ENCODE measurements at regions not wholly inside any gene's neighbourhood (a gene's known extent, or its start where the extent isn't known, plus 50 kb on each side); places are given as distances from the start of the nearest gene placed in this dataset.

DNA sequence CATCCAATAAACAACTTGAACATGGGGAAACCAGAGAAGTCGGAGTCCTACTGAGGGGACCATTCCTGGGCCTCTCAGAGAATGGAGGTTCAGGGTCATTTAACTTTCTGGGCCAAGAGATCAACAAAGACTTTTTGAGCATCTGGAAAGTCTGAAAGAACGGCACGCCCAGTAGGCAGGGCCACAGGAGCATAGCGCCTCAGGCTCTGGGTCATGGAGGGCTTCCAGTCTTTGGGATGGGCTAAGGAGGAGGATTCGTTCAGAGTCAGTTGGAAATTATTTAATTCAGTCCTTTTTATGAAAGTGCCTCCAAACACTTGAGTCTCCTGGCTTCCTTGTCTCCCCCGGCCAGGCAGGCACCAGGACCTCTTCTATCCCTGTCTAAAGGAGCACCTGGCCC lies 101.1 kb upstream of the GLI2 start:
- Mint-ChIP-seq H3K27ac (ENCODE audit: unreplicated experiment) (no peak overlapping the region), H3K27me3 (ENCODE audit: low read depth) (peaks cover 40% of the 10 kb centered on the region), H3K36me3 (ENCODE audit: low read depth) (peaks cover 1% of the 10 kb centered on the region), H3K4me3 (ENCODE audit: unreplicated experiment) (no peak overlapping the region), H3K4me1 (ENCODE audit: low read depth) (peaks cover 17% of the 10 kb centered on the region), H3K9me3 (ENCODE audit: low read depth) (no peaks in the 10 kb centered on the region)
- DNase-seq (ENCODE audit: low spot score), result no peak
- TF ChIP-seq, protein P1, sequence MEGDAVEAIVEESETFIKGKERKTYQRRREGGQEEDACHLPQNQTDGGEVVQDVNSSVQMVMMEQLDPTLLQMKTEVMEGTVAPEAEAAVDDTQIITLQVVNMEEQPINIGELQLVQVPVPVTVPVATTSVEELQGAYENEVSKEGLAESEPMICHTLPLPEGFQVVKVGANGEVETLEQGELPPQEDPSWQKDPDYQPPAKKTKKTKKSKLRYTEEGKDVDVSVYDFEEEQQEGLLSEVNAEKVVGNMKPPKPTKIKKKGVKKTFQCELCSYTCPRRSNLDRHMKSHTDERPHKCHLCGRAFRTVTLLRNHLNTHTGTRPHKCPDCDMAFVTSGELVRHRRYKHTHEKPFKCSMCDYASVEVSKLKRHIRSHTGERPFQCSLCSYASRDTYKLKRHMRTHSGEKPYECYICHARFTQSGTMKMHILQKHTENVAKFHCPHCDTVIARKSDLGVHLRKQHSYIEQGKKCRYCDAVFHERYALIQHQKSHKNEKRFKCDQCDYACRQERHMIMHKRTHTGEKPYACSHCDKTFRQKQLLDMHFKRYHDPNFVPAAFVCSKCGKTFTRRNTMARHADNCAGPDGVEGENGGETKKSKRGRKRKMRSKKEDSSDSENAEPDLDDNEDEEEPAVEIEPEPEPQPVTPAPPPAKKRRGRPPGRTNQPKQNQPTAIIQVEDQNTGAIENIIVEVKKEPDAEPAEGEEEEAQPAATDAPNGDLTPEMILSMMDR (IDR thresholded peaks at IDR 0.05), result no peak

DNA sequence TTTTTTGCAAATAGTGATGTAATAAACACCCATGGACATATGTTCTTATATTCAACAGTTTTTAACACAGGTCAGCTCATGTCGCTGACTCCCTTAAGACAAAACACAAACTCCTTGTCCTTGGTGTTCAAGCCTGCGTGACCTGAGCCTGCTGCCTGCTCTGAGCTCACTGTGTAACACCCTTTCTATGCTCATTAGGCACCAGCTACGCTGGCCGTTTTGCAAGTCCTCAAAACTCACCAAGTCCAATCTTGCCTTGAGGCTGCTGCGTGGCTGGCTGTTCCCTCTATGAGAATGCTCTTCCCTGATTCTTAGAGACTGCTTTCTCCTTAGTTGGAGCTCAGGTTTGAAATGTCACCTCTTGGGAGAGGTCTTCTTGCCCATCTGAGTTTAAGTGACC lies 100.5 kb upstream of the GLI2 start:
- TF ChIP-seq, protein P1 (IDR thresholded peaks at IDR 0.05), result no peak
- no peak overlapping the region for H3K4me3 Mint-ChIP-seq (ENCODE audit: unreplicated experiment)
- peaks cover 17% of the 10 kb centered on the region for H3K4me1 Mint-ChIP-seq (ENCODE audit: low read depth)
- peaks cover 1% of the 10 kb centered on the region for H3K36me3 Mint-ChIP-seq (ENCODE audit: low read depth)
- no peak for DNase-seq (ENCODE audit: low spot score)
- H3K9me3 Mint-ChIP-seq (ENCODE audit: low read depth), result no peaks in the 10 kb centered on the region
- H3K27ac Mint-ChIP-seq (ENCODE audit: unreplicated experiment), result no peak overlapping the region
- H3K27me3 Mint-ChIP-seq (ENCODE audit: low read depth), result peaks cover 37% of the 10 kb centered on the region

DNA sequence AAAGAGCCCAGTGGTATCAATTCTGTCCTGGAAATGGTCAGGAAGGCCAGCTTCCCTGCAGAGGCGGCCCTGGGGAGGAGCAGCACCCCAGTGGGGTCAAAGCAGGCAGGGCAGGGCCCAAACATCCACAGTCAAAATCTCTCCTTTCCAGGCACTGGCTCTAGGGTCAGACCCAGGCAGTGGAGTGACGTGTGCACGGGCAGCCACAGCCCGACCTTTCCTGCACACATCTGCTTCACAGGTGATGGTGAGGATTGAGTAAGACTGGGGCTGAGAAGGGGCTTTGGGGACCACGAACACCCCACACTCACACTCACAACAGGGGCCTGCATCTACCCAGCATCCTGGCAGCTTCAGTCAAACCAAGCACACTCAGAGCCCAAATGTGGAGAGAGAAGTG lies 97.8 kb upstream of the GLI2 start:
- Mint-ChIP-seq H3K27ac (ENCODE audit: unreplicated experiment) (no peak overlapping the region), H3K4me3 (ENCODE audit: unreplicated experiment) (no peak overlapping the region), H3K9me3 (ENCODE audit: low read depth) (no peaks in the 10 kb centered on the region), H3K4me1 (ENCODE audit: low read depth) (peaks cover 4% of the 10 kb centered on the region), H3K27me3 (ENCODE audit: low read depth) (peaks cover 39% of the 10 kb centered on the region), H3K36me3 (ENCODE audit: low read depth) (peaks cover 5% of the 10 kb centered on the region)
- no peak for DNase-seq (ENCODE audit: low spot score)
- TF ChIP-seq, protein P1 (IDR thresholded peaks at IDR 0.05), result no peak

DNA sequence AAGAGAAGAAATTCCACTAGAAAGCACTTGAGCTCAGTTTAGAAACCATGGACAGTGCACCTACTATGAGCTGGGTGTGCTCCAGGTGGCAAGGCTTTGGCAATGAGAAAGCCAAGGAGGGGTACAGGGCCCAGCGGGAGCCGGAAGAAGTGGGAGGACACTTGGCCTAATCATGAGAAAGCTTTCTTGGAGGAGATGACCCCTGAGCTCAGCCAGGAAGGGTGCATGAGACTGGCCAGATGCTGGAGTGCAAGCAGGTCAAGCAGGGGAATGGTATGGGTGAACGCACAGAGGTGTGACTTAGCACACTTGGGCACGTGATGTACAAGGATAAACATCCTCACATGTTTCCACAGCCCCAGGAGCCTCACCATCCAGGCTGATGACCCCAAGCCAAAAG lies 97.2 kb upstream of the GLI2 start:
- no peaks in the 10 kb centered on the region for H3K9me3 Mint-ChIP-seq (ENCODE audit: low read depth)
- H3K27ac Mint-ChIP-seq (ENCODE audit: unreplicated experiment), result no peak overlapping the region
- peaks cover 5% of the 10 kb centered on the region for H3K36me3 Mint-ChIP-seq (ENCODE audit: low read depth)

DNA sequence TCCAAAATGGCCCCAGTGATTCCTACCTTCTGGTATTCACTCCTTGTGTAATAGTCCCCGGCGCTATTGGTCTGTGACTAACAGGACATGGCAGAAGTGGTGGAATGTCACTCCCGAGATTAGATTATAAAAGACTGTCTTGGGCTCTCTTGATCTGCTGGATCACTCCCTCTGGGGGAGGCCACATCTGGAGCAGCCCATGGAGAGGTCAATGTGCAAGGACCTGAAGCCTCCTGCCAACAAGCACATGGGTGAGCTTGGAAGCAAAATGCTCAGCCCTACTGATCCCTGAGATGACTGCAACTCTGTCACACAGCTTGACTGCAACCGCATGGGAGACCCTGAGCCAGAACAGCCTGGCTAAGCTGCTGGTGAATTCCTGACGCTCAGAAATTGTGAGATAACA lies 94.3 kb upstream of the GLI2 start:
- H3K9me3 Mint-ChIP-seq (ENCODE audit: low read depth), result no peaks in the 10 kb centered on the region
- no peaks in the 10 kb centered on the region for H3K4me1 Mint-ChIP-seq (ENCODE audit: low read depth)
- TF ChIP-seq, protein P1 (IDR thresholded peaks at IDR 0.05), result no peak
- H3K36me3 Mint-ChIP-seq (ENCODE audit: low read depth), result peaks cover 5% of the 10 kb centered on the region
- H3K27ac Mint-ChIP-seq (ENCODE audit: unreplicated experiment), result no peak overlapping the region
- no peak overlapping the region for H3K4me3 Mint-ChIP-seq (ENCODE audit: unreplicated experiment)
- no peak for DNase-seq (ENCODE audit: low spot score)
- H3K27me3 Mint-ChIP-seq (ENCODE audit: low read depth), result peaks cover 22% of the 10 kb centered on the region

More for the DNA sequence above, 97.2 kb upstream of the GLI2 start:
- Mint-ChIP-seq H3K4me1 (ENCODE audit: low read depth) (no peaks in the 10 kb centered on the region), H3K27me3 (ENCODE audit: low read depth) (peaks cover 39% of the 10 kb centered on the region), H3K4me3 (ENCODE audit: unreplicated experiment) (no peak overlapping the region)
- TF ChIP-seq, protein P1 (IDR thresholded peaks at IDR 0.05), result no peak
- no peak for DNase-seq (ENCODE audit: low spot score)
